ENCODE measurements at regions not wholly inside any gene's neighbourhood (a gene's known extent, or its start where the extent isn't known, plus 50 kb on each side); places are given as distances from the start of the nearest gene placed in this dataset.

DNA sequence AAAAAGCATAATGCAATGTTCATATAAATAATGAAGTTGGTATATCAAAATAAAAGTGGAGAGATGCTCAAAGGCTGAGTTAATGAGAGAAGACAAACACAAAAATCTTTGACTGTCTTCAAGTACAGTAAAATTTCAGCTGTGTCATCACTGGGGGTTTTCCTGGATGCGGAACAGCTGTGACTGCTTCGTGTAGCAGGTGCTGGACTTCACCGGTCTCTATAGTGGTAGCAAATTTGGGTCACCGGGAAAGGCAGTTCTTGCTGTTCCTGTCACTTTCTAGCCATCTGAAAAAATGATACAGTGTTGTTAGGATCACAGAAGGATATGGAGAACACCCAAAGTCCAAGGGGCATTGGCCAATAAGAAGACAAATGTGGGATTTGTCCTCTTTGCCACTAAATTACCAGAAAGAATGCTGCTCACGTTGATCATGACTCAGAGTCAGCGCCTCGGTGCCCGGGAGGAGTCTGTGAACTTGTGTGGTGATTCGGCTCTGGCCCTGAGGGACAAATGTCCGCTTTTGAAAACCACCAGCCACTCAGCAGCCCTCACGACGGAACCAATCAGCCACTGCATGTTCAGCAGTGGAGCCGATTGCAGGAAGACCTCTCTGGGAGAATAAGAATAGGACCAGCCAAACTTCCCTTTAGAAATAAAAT, 230.1 kb upstream of the FAT1 start:
- H3K27ac ChIP-seq: no peak overlapping the region
- DNase-seq (ENCODE audit: low read depth in 1 of 2, low spot score in 1 of 2): no peak
- TF ChIP-seq CTCF (IDR thresholded peaks at IDR 0.05; ENCODE audit: low read depth, low read length): no peak
- no peaks in the 10 kb centered on the region for H3K9me3 ChIP-seq (ENCODE audit: low read depth)
- H3K36me3 ChIP-seq: no peaks in the 10 kb centered on the region
- H3K4me3 ChIP-seq: no peak overlapping the region
- no peaks in the 10 kb centered on the region for H3K27me3 ChIP-seq
- peaks cover 1% of the 10 kb centered on the region for H3K4me1 ChIP-seq (ENCODE audit: low read depth)

DNA sequence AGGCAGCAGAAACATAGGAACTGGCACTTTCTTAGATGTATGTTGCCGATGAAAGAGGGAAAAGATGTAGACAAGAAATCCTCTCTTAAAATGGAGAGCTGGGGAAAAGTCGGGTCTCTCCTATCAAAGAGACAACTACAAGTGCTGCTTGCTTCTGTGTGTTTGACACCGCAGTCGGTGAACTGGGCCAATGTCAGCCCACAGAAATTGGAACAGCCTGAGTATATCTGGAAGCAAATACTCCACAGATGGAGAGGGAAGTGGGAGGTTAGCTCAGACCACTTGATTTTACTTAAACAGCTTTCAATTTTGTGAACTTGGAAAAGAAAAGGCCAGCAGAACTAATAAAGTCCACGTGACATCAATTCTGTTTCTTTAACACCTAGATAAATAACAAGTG, 230.9 kb upstream of the FAT1 start:
- Histone ChIP-seq H3K27ac (no peak overlapping the region), H3K4me1 (ENCODE audit: low read depth) (no peaks in the 10 kb centered on the region), H3K27me3 (no peaks in the 10 kb centered on the region), H3K36me3 (no peaks in the 10 kb centered on the region), H3K4me3 (no peak overlapping the region), H3K9me3 (ENCODE audit: low read depth) (no peaks in the 10 kb centered on the region)
- TF ChIP-seq CTCF (IDR thresholded peaks at IDR 0.05; ENCODE audit: low read depth, low read length): no peak
- no peak for DNase-seq (ENCODE audit: low read depth in 1 of 2, low spot score in 1 of 2)

DNA sequence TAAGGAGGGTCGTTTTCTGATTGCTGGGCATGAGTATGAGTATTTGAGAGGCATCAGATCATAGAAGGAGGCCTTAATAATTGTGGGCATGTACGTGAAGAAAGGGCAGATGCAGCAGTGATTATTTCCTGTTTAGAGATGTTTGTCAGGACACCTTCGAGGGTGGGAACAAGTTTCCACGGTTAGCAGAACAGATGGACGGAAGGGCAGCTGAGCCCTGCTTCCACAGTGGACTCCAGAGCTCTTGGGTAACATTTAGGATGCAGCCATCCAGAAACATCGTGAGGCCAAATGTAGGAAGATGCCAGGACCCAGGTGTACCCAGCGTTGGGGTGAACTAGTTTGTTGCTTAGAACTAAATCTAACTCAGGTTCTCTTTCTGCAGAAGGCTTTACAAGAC, 231.3 kb upstream of the FAT1 start:
- Histone ChIP-seq H3K9me3 (ENCODE audit: low read depth) (no peaks in the 10 kb centered on the region), H3K27ac (no peak overlapping the region), H3K4me3 (no peak overlapping the region), H3K27me3 (no peaks in the 10 kb centered on the region), H3K36me3 (no peaks in the 10 kb centered on the region), H3K4me1 (ENCODE audit: low read depth) (no peaks in the 10 kb centered on the region)
- no peak for DNase-seq (ENCODE audit: low read depth in 1 of 2, low spot score in 1 of 2)
- TF ChIP-seq CTCF (IDR thresholded peaks at IDR 0.05; ENCODE audit: low read depth, low read length): no peak

DNA sequence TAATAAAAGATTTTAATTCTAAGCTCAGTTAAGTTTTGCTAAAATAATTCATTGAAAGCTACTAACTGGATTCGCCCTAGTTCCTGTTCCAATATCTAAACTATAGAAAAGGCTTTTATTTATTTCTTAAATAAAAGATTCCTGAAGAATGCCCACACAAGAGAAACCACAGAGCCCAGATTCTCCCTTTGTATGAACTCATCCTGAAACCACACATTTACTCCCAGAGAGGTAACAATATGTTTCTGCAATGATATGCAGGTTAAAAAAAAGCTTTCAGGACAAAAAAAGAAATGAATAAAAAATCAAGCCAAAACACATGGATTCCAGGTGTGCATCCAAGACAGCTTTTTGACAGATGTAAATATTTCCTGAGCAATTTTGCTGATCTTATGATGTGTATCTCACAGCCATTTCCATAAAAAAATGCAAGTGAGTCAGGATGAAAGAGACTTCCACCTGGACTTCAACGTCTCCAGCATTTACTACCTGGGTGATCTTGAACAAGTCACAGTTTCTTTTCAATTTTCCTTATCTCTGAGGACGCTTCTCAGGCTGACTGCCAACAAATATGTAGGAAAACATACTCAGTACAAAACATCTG, 234.4 kb upstream of the FAT1 start:
- H3K9me3 ChIP-seq (ENCODE audit: low read depth): no peaks in the 10 kb centered on the region
- H3K27ac ChIP-seq: no peak overlapping the region
- no peaks in the 10 kb centered on the region for H3K4me1 ChIP-seq (ENCODE audit: low read depth)
- TF ChIP-seq CTCF (IDR thresholded peaks at IDR 0.05; ENCODE audit: low read depth, low read length): no peak
- H3K36me3 ChIP-seq: no peaks in the 10 kb centered on the region
- H3K4me3 ChIP-seq: no peak overlapping the region
- no peak for DNase-seq (ENCODE audit: low read depth in 1 of 2, low spot score in 1 of 2)
- H3K27me3 ChIP-seq: no peaks in the 10 kb centered on the region

GRCh38 chr4:186958726-186959350, 235.2 kb upstream of the FAT1 start:
- Histone ChIP-seq H3K9me3 (ENCODE audit: low read depth) (no peaks in the 10 kb centered on the region), H3K4me1 (ENCODE audit: low read depth) (no peaks in the 10 kb centered on the region), H3K27ac (no peak overlapping the region), H3K27me3 (no peaks in the 10 kb centered on the region), H3K4me3 (no peak overlapping the region), H3K36me3 (no peaks in the 10 kb centered on the region)
- no peak for TF ChIP-seq CTCF (IDR thresholded peaks at IDR 0.05; ENCODE audit: low read depth, low read length)
- no peak for DNase-seq (ENCODE audit: low read depth in 1 of 2, low spot score in 1 of 2)
